ENCODE measurements at regions not wholly inside any gene's neighbourhood (a gene's known extent, or its start where the extent isn't known, plus 50 kb on each side); places are given as distances from the start of the nearest gene placed in this dataset.
A peak's percentile ranks its signal among the peaks of the same experiment; 100 is the strongest.

DNA sequence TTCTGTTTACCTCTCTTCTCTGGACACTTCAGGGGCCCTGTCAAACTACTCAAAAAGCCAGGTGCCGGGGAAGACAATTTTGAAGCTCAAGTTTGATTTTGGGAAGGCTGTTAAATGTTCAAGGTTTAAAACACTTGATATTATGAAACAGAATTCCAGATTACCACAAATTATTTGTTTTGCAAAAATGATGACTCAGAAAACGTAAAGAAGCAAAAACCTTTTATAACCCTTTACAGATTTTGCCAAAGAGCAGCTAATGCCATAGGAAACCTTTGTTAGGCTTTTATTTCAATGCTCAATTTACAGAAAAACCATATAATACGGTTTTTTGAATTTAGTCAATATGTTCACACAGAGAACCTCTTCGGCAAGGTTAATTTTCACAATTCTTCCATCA is 593.4 kb upstream of the ZP4 start:
- Histone ChIP-seq H3T11ph (ENCODE audit: low read length) (no peak overlapping the region), H4K8ac (replicated peaks; ENCODE audit: insufficient read length, low read depth, low read length) (no peak overlapping the region), H4K91ac (ENCODE audit: insufficient read length, low read depth, low read length) (no peak overlapping the region), H3K4me2 (ENCODE audit: insufficient read depth, insufficient read length, low read length) (no peak overlapping the region), H4K5ac (ENCODE audit: insufficient read length, low read depth, low read length) (no peak overlapping the region), H3K18ac (ENCODE audit: insufficient read length, low read depth, low read length) (no peak overlapping the region), H2BK20ac (ENCODE audit: low read depth, low read length, poor library complexity, severe bottlenecking) (no peak overlapping the region), H2BK15ac (ENCODE audit: low read depth, low read length) (no peak overlapping the region), H3K79me2 (ENCODE audit: insufficient read depth, low read length) (peaks cover 14% of the 10 kb centered on the region; the same call in 1 of the 2 replicates), H3K23me2 (ENCODE audit: insufficient read length, low read depth, low read length, poor library complexity, severe bottlenecking) (no peaks in the 10 kb centered on the region), H2BK120ac (ENCODE audit: low read depth, low read length, poor library complexity, severe bottlenecking) (no peak overlapping the region), H3K9me3 (ENCODE audit: control insufficient read depth, low read depth, low read length) (no peaks in the 10 kb centered on the region), H3K27me3 (ENCODE audit: insufficient read depth, low read length) (no peaks in the 10 kb centered on the region), H3K4me1 (ENCODE audit: insufficient read depth, low read length) (peaks cover 5% of the 10 kb centered on the region; the same call in 1 of the 2 replicates), H2AK5ac (ENCODE audit: insufficient read length, low read length) (no peak overlapping the region), H2BK5ac (ENCODE audit: insufficient read length, low read length) (no peak overlapping the region), H2AFZ (ENCODE audit: low read length) (no peak overlapping the region), H3K23ac (ENCODE audit: insufficient read length, low read depth, low read length) (no peak overlapping the region), H3K56ac (ENCODE audit: insufficient read length, low read depth, low read length) (no peak overlapping the region), H3K79me1 (ENCODE audit: insufficient read depth, low read depth, low read length, poor library complexity, severe bottlenecking) (no peaks in the 10 kb centered on the region), H3K14ac (ENCODE audit: insufficient read depth, low read length) (no peak overlapping the region), H3K9ac (ENCODE audit: extremely low read depth, insufficient read length, low read length) (no peak overlapping the region), H4K20me1 (ENCODE audit: control insufficient read depth, insufficient read depth, insufficient read length) (no peaks in the 10 kb centered on the region), H3K27ac (ENCODE audit: insufficient read length, low read depth, low read length) (no peak overlapping the region), H3K4ac (ENCODE audit: low read depth, low read length) (no peak overlapping the region), H2BK12ac (ENCODE audit: insufficient read length, low read depth, low read length) (no peak overlapping the region)
- Mint-ChIP-seq H3K9me3 (no peaks in the 10 kb centered on the region), H3K4me1 (peaks cover 28 to 32% of the 10 kb centered on the region in 2 experiments), H3K27me3 (ENCODE audit: low read depth) (no peaks in the 10 kb centered on the region), H3K36me3 (ENCODE audit: insufficient read depth in 1 of 3, low read depth in 3 of 3) (peaks cover 2 to 11% (median 9%) of the 10 kb centered on the region in 3 experiments; a peak in 6 of 7 replicates), H3K27ac (no peak overlapping the region; a peak in 1 of 7 replicates), H3K4me3 (peak overlapping the region; percentile 79 to 85)
- WGBS (ENCODE audit: extremely low coverage, insufficient read length, low lambda C conversion rate) = no CpG with 5 or more reads among the region's 4 CpGs
- no peak for DNase-seq
- TF ChIP-seq, protein P1, sequence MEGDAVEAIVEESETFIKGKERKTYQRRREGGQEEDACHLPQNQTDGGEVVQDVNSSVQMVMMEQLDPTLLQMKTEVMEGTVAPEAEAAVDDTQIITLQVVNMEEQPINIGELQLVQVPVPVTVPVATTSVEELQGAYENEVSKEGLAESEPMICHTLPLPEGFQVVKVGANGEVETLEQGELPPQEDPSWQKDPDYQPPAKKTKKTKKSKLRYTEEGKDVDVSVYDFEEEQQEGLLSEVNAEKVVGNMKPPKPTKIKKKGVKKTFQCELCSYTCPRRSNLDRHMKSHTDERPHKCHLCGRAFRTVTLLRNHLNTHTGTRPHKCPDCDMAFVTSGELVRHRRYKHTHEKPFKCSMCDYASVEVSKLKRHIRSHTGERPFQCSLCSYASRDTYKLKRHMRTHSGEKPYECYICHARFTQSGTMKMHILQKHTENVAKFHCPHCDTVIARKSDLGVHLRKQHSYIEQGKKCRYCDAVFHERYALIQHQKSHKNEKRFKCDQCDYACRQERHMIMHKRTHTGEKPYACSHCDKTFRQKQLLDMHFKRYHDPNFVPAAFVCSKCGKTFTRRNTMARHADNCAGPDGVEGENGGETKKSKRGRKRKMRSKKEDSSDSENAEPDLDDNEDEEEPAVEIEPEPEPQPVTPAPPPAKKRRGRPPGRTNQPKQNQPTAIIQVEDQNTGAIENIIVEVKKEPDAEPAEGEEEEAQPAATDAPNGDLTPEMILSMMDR (conservative IDR thresholded peaks at IDR 0.05) = no peak
